ENCODE measurements at regions not wholly inside any gene's neighbourhood (a gene's known extent, or its start where the extent isn't known, plus 50 kb on each side); places are given as distances from the start of the nearest gene placed in this dataset.
"Not testable (repeated sequence)": the region's sequence is repeated elsewhere in the genome, so short reads cannot be mapped to it uniquely, and the experiment has no call there.

- no peaks in the 10 kb centered on the region for H3K36me3 ChIP-seq (ENCODE audit: control insufficient read depth, insufficient read depth, low read length, severe bottlenecking)
- no peaks in the 10 kb centered on the region for H3K27me3 ChIP-seq (replicated peaks; ENCODE audit: control insufficient read depth, insufficient read depth, low read length)
- DNase-seq (ENCODE audit: low read depth), result no peak
- no peak overlapping the region for H3K9ac ChIP-seq (ENCODE audit: low read length)
- H3K4me3 ChIP-seq (ENCODE audit: low read length), result no peak overlapping the region
- no peaks in the 10 kb centered on the region for H3K4me1 ChIP-seq (ENCODE audit: control insufficient read depth, insufficient read depth, low read length)
- no peaks in the 10 kb centered on the region for H3K9me3 ChIP-seq (ENCODE audit: control insufficient read depth, low read length)
Observed at GRCh38 chrX:94600077-94600476, 926.1 kb downstream of the FAM133A start.

GRCh38 chrX:94612140-94612539 lies 938.1 kb downstream of the FAM133A start:
- Histone ChIP-seq H3K9ac (ENCODE audit: low read length) (no peak overlapping the region), H3K36me3 (ENCODE audit: control insufficient read depth, insufficient read depth, low read length, severe bottlenecking) (no peaks in the 10 kb centered on the region)
- no peak for DNase-seq (ENCODE audit: low read depth)

GRCh38 chrX:94633237-94633636 lies 959.2 kb downstream of the FAM133A start:
- Histone ChIP-seq H3K4me1 (ENCODE audit: control insufficient read depth, insufficient read depth, low read length) (no peaks in the 10 kb centered on the region), H3K4me3 (ENCODE audit: low read length) (no peak overlapping the region), H3K36me3 (ENCODE audit: control insufficient read depth, insufficient read depth, low read length, severe bottlenecking) (no peaks in the 10 kb centered on the region), H3K27me3 (replicated peaks; ENCODE audit: control insufficient read depth, insufficient read depth, low read length) (no peaks in the 10 kb centered on the region), H3K9ac (ENCODE audit: low read length) (no peak overlapping the region), H3K9me3 (ENCODE audit: control insufficient read depth, low read length) (peaks cover 27% of the 10 kb centered on the region)
- DNase-seq (ENCODE audit: low read depth), result no peak

More at GRCh38 chrX:94612140-94612539, 938.1 kb downstream of the FAM133A start:
- no peaks in the 10 kb centered on the region for H3K27me3 ChIP-seq (replicated peaks; ENCODE audit: control insufficient read depth, insufficient read depth, low read length)
- no peaks in the 10 kb centered on the region for H3K4me1 ChIP-seq (ENCODE audit: control insufficient read depth, insufficient read depth, low read length)
- H3K9me3 ChIP-seq (ENCODE audit: control insufficient read depth, low read length), result peaks cover 24% of the 10 kb centered on the region
- no peak overlapping the region for H3K4me3 ChIP-seq (ENCODE audit: low read length)

GRCh38 chrX:94635003-94635402 lies 961.0 kb downstream of the FAM133A start:
- Histone ChIP-seq H3K4me3 (ENCODE audit: low read length) (no peak overlapping the region), H3K9me3 (ENCODE audit: control insufficient read depth, low read length) (peaks cover 27% of the 10 kb centered on the region), H3K9ac (ENCODE audit: low read length) (no peak overlapping the region), H3K36me3 (ENCODE audit: control insufficient read depth, insufficient read depth, low read length, severe bottlenecking) (no peaks in the 10 kb centered on the region), H3K27me3 (replicated peaks; ENCODE audit: control insufficient read depth, insufficient read depth, low read length) (no peaks in the 10 kb centered on the region), H3K4me1 (ENCODE audit: control insufficient read depth, insufficient read depth, low read length) (no peaks in the 10 kb centered on the region)
- DNase-seq (ENCODE audit: low read depth), result no peak

- Histone ChIP-seq H3K9me3 (ENCODE audit: control insufficient read depth, low read length) (peaks cover 6% of the 10 kb centered on the region), H3K4me1 (ENCODE audit: control insufficient read depth, insufficient read depth, low read length) (no peaks in the 10 kb centered on the region), H3K4me3 (ENCODE audit: low read length) (no peak overlapping the region), H3K36me3 (ENCODE audit: control insufficient read depth, insufficient read depth, low read length, severe bottlenecking) (no peaks in the 10 kb centered on the region), H3K27me3 (replicated peaks; ENCODE audit: control insufficient read depth, insufficient read depth, low read length) (no peaks in the 10 kb centered on the region), H3K9ac (ENCODE audit: low read length) (no peak overlapping the region)
- no peak for DNase-seq (ENCODE audit: low read depth)
Observed at GRCh38 chrX:94645726-94646125, 971.7 kb downstream of the FAM133A start.

- peaks cover 9% of the 10 kb centered on the region for H3K9me3 ChIP-seq (ENCODE audit: control insufficient read depth, low read length)
- H3K36me3 ChIP-seq (ENCODE audit: control insufficient read depth, insufficient read depth, low read length, severe bottlenecking), result no peaks in the 10 kb centered on the region
- DNase-seq (ENCODE audit: low read depth), result no peak
- H3K4me1 ChIP-seq (ENCODE audit: control insufficient read depth, insufficient read depth, low read length), result no peaks in the 10 kb centered on the region
- no peak overlapping the region for H3K9ac ChIP-seq (ENCODE audit: low read length)
- H3K4me3 ChIP-seq (ENCODE audit: low read length), result no peak overlapping the region
- H3K27me3 ChIP-seq (replicated peaks; ENCODE audit: control insufficient read depth, insufficient read depth, low read length), result no peaks in the 10 kb centered on the region
Observed at GRCh38 chrX:94655180-94655579, 981.2 kb downstream of the FAM133A start.

- DNase-seq (ENCODE audit: low read depth), result no peak
- no peaks in the 10 kb centered on the region for H3K4me1 ChIP-seq (ENCODE audit: control insufficient read depth, insufficient read depth, low read length)
- no peak overlapping the region for H3K4me3 ChIP-seq (ENCODE audit: low read length)
- H3K9me3 ChIP-seq (ENCODE audit: control insufficient read depth, low read length), result peaks cover 9% of the 10 kb centered on the region
- no peak overlapping the region for H3K9ac ChIP-seq (ENCODE audit: low read length)
- no peaks in the 10 kb centered on the region for H3K36me3 ChIP-seq (ENCODE audit: control insufficient read depth, insufficient read depth, low read length, severe bottlenecking)
- no peaks in the 10 kb centered on the region for H3K27me3 ChIP-seq (replicated peaks; ENCODE audit: control insufficient read depth, insufficient read depth, low read length)
Observed at GRCh38 chrX:94662689-94663088, 988.7 kb downstream of the FAM133A start.

- H3K27me3 ChIP-seq (replicated peaks; ENCODE audit: control insufficient read depth, insufficient read depth, low read length), result peaks cover 6% of the 10 kb centered on the region
- no peaks in the 10 kb centered on the region for H3K36me3 ChIP-seq (ENCODE audit: control insufficient read depth, insufficient read depth, low read length, severe bottlenecking)
- no peak for DNase-seq (ENCODE audit: low read depth)
- H3K4me3 ChIP-seq (ENCODE audit: low read length), result no peak overlapping the region
- H3K9ac ChIP-seq (ENCODE audit: low read length), result no peak overlapping the region
- H3K9me3 ChIP-seq (ENCODE audit: control insufficient read depth, low read length), result no peaks in the 10 kb centered on the region
- no peaks in the 10 kb centered on the region for H3K4me1 ChIP-seq (ENCODE audit: control insufficient read depth, insufficient read depth, low read length)
Observed at GRCh38 chrX:94676285-94676684, 1002.3 kb downstream of the FAM133A start.

- Histone ChIP-seq H3K4me3 (ENCODE audit: low read length) (no peak overlapping the region), H3K4me1 (ENCODE audit: control insufficient read depth, insufficient read depth, low read length) (no peaks in the 10 kb centered on the region), H3K9ac (ENCODE audit: low read length) (no peak overlapping the region), H3K27me3 (replicated peaks; ENCODE audit: control insufficient read depth, insufficient read depth, low read length) (peaks cover 7% of the 10 kb centered on the region), H3K36me3 (ENCODE audit: control insufficient read depth, insufficient read depth, low read length, severe bottlenecking) (no peaks in the 10 kb centered on the region), H3K9me3 (ENCODE audit: control insufficient read depth, low read length) (no peaks in the 10 kb centered on the region)
- no peak for DNase-seq (ENCODE audit: low read depth)
Observed at GRCh38 chrX:94686071-94686470, 1012.1 kb downstream of the FAM133A start.

- no peak for DNase-seq (ENCODE audit: low read depth)
- Histone ChIP-seq H3K9ac (ENCODE audit: low read length) (no peak overlapping the region), H3K36me3 (ENCODE audit: control insufficient read depth, insufficient read depth, low read length, severe bottlenecking) (no peaks in the 10 kb centered on the region), H3K27me3 (replicated peaks; ENCODE audit: control insufficient read depth, insufficient read depth, low read length) (no peaks in the 10 kb centered on the region), H3K9me3 (ENCODE audit: control insufficient read depth, low read length) (peaks cover 6% of the 10 kb centered on the region), H3K4me1 (ENCODE audit: control insufficient read depth, insufficient read depth, low read length) (no peaks in the 10 kb centered on the region), H3K4me3 (ENCODE audit: low read length) (no peak overlapping the region)
Observed at GRCh38 chrX:94695910-94696309, 1021.9 kb downstream of the FAM133A start.

GRCh38 chrX:94704348-94705256 lies 1030.6 kb downstream of the FAM133A start:
- not testable (repeated sequence) for H3K27me3 ChIP-seq (replicated peaks; ENCODE audit: control insufficient read depth, insufficient read depth, low read length); H3K4me3 ChIP-seq (ENCODE audit: low read length); H3K4me1 ChIP-seq (ENCODE audit: control insufficient read depth, insufficient read depth, low read length); DNase-seq (ENCODE audit: low read depth); H3K36me3 ChIP-seq (ENCODE audit: control insufficient read depth, insufficient read depth, low read length, severe bottlenecking); H3K9me3 ChIP-seq (ENCODE audit: control insufficient read depth, low read length); H3K9ac ChIP-seq (ENCODE audit: low read length)

GRCh38 chrX:94721386-94721785 lies 1047.4 kb downstream of the FAM133A start:
- Histone ChIP-seq H3K9ac (ENCODE audit: low read length) (no peak overlapping the region), H3K4me1 (ENCODE audit: control insufficient read depth, insufficient read depth, low read length) (no peaks in the 10 kb centered on the region), H3K27me3 (replicated peaks; ENCODE audit: control insufficient read depth, insufficient read depth, low read length) (no peaks in the 10 kb centered on the region), H3K36me3 (ENCODE audit: control insufficient read depth, insufficient read depth, low read length, severe bottlenecking) (no peaks in the 10 kb centered on the region), H3K4me3 (ENCODE audit: low read length) (no peak overlapping the region), H3K9me3 (ENCODE audit: control insufficient read depth, low read length) (peaks cover 3% of the 10 kb centered on the region)
- DNase-seq (ENCODE audit: low read depth), result no peak

Data from adipocyte (in vitro differentiated cells).